IPS DF 6.9 (cell line): ENCODE measurements at regions not wholly inside any gene's neighbourhood (a gene's known extent, or its start where the extent isn't known, plus 50 kb on each side); places are given as distances from the start of the nearest gene placed in this dataset.

Source experiments
- DNase-seq: peaks from one replicate; pipeline ENCODE4 v3.0.0-alpha.2; 2013; ENCODE audit warnings: low read depth, low spot score
- H3K27ac ChIP-seq: one replicate; pipeline ENCODE4 v1.5.1; 2013; ENCODE audit warnings: low read length, control low read depth
- H3K27me3 ChIP-seq: 2 replicates; pipeline ENCODE4 v1.6.1; 2013; ENCODE audit warnings: mild to moderate bottlenecking, low read length; ENCODE audit not compliant: control insufficient read depth, insufficient read depth
- H3K36me3 ChIP-seq: 2 replicates; pipeline ENCODE4 v1.6.1; 2013; ENCODE audit warnings: low read length; ENCODE audit not compliant: control insufficient read depth, insufficient read depth
- H3K4me1 ChIP-seq: 2 replicates; pipeline ENCODE4 v1.6.1; 2013; ENCODE audit warnings: low read length; ENCODE audit not compliant: control insufficient read depth, insufficient read depth
- H3K4me3 ChIP-seq: 2 replicates; pipeline ENCODE4 v1.5.1; 2013; ENCODE audit warnings: mild to moderate bottlenecking, low read length
- H3K9me3 ChIP-seq: 2 replicates; pipeline ENCODE4 v1.6.1; 2013; ENCODE audit warnings: low read length, inconsistent platforms; ENCODE audit not compliant: control insufficient read depth, insufficient read depth
- WGBS: extraction: QIAGEN DNeasy Blood & Tissue Kit; methylation state at CpG from one replicate; pipeline ENCODE4 v1.1.7; 2013; ENCODE audit warnings: mixed read lengths, missing lambda C conversion rate; ENCODE audit not compliant: insufficient read length, insufficient coverage; 5-methylcytosine and 5-hydroxymethylcytosine counted together

- Histone ChIP-seq H3K4me3 (no peak overlapping the region), H3K36me3 (no peaks in the 10 kb centered on the region), H3K9me3 (no peaks in the 10 kb centered on the region), H3K27ac (no peak overlapping the region), H3K4me1 (peaks cover 11% of the 10 kb centered on the region), H3K27me3 (no peaks in the 10 kb centered on the region)
- no peak for DNase-seq
- WGBS = no CpG with 5 or more reads among the region's 18 CpGs
Measured at GRCh38 chr7:56291-56913, 136.0 kb upstream of the FAM20C start.

GRCh38 chr7:57071-57470, 135.3 kb upstream of the FAM20C start:
- H3K4me3 ChIP-seq = no peak overlapping the region
- no CpG with 5 or more reads among the region's 8 CpGs for WGBS

GRCh38 chr7:57482-58255, 134.7 kb upstream of the FAM20C start:
- Histone ChIP-seq H3K4me1 (peaks cover 11% of the 10 kb centered on the region), H3K9me3 (no peaks in the 10 kb centered on the region), H3K4me3 (no peak overlapping the region), H3K36me3 (no peaks in the 10 kb centered on the region), H3K27ac (no peak overlapping the region), H3K27me3 (no peaks in the 10 kb centered on the region)
- no peak for DNase-seq
- WGBS = no CpG with 5 or more reads among the region's 9 CpGs

More at GRCh38 chr7:57071-57470, 135.3 kb upstream of the FAM20C start:
- DNase-seq = no peak
- Histone ChIP-seq H3K36me3 (no peaks in the 10 kb centered on the region), H3K27ac (no peak overlapping the region), H3K27me3 (no peaks in the 10 kb centered on the region), H3K4me1 (peaks cover 11% of the 10 kb centered on the region), H3K9me3 (no peaks in the 10 kb centered on the region)

- no CpG with 5 or more reads among the region's 7 CpGs for WGBS
- Histone ChIP-seq H3K4me1 (peaks cover 11% of the 10 kb centered on the region), H3K27me3 (no peaks in the 10 kb centered on the region), H3K27ac (no peak overlapping the region), H3K4me3 (no peak overlapping the region), H3K9me3 (no peaks in the 10 kb centered on the region), H3K36me3 (no peaks in the 10 kb centered on the region)
- DNase-seq = no peak
Measured at GRCh38 chr7:58316-58715, 134.1 kb upstream of the FAM20C start.

GRCh38 chr7:59079-60016, 133.0 kb upstream of the FAM20C start:
- H3K27me3 ChIP-seq = no peaks in the 10 kb centered on the region
- H3K9me3 ChIP-seq = no peaks in the 10 kb centered on the region
- H3K27ac ChIP-seq = no peak overlapping the region
- no peak for DNase-seq
- no peak overlapping the region for H3K4me3 ChIP-seq
- peaks cover 11% of the 10 kb centered on the region for H3K4me1 ChIP-seq
- WGBS = no CpG with 5 or more reads among the region's 16 CpGs
- no peaks in the 10 kb centered on the region for H3K36me3 ChIP-seq

- H3K4me1 ChIP-seq = peaks cover 11% of the 10 kb centered on the region
- H3K9me3 ChIP-seq = no peaks in the 10 kb centered on the region
- no peaks in the 10 kb centered on the region for H3K36me3 ChIP-seq
- H3K27me3 ChIP-seq = no peaks in the 10 kb centered on the region
- no peak for DNase-seq
- no peak overlapping the region for H3K4me3 ChIP-seq
- H3K27ac ChIP-seq = no peak overlapping the region
- no CpG with 5 or more reads among the region's 16 CpGs for WGBS
Measured at GRCh38 chr7:60017-60675, 132.2 kb upstream of the FAM20C start.

GRCh38 chr7:60706-61105, 131.7 kb upstream of the FAM20C start:
- no peak overlapping the region for H3K27ac ChIP-seq
- no CpG with 5 or more reads among the region's 9 CpGs for WGBS
- no peaks in the 10 kb centered on the region for H3K27me3 ChIP-seq
- H3K36me3 ChIP-seq = no peaks in the 10 kb centered on the region
- DNase-seq = no peak
- no peaks in the 10 kb centered on the region for H3K9me3 ChIP-seq
- H3K4me3 ChIP-seq = no peak overlapping the region
- H3K4me1 ChIP-seq = peaks cover 10% of the 10 kb centered on the region

- H3K27ac ChIP-seq = no peak overlapping the region
- no peak for DNase-seq
- H3K4me1 ChIP-seq = peaks cover 6% of the 10 kb centered on the region
- H3K4me3 ChIP-seq = no peak overlapping the region
- no peaks in the 10 kb centered on the region for H3K9me3 ChIP-seq
- WGBS = no CpG with 5 or more reads among the region's 9 CpGs
- H3K27me3 ChIP-seq = no peaks in the 10 kb centered on the region
- no peaks in the 10 kb centered on the region for H3K36me3 ChIP-seq
Measured at GRCh38 chr7:61111-61510, 131.3 kb upstream of the FAM20C start.

- no peak for DNase-seq
- H3K4me3 ChIP-seq = no peak overlapping the region
- H3K36me3 ChIP-seq = no peaks in the 10 kb centered on the region
- WGBS = no CpG with 5 or more reads among the region's 18 CpGs
- peaks cover 6% of the 10 kb centered on the region; the same call in 1 of the 2 replicates for H3K4me1 ChIP-seq
- no peaks in the 10 kb centered on the region for H3K27me3 ChIP-seq
- no peaks in the 10 kb centered on the region for H3K9me3 ChIP-seq
- H3K27ac ChIP-seq = no peak overlapping the region
Measured at GRCh38 chr7:61576-62360, 130.6 kb upstream of the FAM20C start.
